ENCODE measurements at regions not wholly inside any gene's neighbourhood (a gene's known extent, or its start where the extent isn't known, plus 50 kb on each side); places are given as distances from the start of the nearest gene placed in this dataset.
A peak's percentile ranks its signal among the peaks of the same experiment; 100 is the strongest.

DNA sequence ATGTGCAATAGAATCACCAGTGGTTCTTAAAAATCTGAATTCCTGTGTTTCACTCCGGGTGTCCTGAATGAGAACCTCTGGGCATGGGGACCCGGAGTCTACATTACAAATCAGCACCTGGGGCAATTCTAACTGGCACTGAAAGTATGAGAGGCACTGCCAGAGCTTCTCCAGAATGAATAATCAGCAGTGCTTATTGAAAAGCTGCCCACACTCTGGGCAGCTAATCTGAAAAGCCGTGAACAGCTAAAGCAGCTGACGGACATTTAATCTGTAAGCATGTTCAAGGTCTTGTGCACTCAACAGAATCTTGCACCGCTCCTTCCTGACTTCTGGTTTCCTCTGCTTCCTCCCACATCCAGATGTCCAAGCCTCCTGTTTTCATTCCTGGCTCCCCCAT, 113.3 kb upstream of the KIF5B start:
- DNase-seq, result no peak

DNA sequence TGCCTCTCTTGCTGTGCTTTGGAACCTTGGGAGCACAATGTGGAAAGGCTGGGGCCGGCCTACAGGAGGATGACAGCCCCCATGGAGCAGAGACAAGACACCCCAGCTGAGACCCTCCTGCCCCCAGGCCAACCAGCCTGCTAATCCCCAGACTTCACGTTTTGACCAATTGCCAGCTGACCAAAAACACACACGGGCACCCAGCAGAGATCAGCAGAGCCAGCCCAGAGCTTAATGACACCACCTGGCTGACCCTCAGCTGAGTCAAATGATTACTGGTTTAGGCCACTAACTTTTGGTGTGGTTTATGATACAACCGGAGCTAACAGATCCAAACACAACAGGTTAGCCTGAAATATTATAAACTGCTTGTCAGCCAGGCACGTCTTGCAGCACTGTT, 111.2 kb upstream of the KIF5B start:
- DNase-seq, result no peak

DNA sequence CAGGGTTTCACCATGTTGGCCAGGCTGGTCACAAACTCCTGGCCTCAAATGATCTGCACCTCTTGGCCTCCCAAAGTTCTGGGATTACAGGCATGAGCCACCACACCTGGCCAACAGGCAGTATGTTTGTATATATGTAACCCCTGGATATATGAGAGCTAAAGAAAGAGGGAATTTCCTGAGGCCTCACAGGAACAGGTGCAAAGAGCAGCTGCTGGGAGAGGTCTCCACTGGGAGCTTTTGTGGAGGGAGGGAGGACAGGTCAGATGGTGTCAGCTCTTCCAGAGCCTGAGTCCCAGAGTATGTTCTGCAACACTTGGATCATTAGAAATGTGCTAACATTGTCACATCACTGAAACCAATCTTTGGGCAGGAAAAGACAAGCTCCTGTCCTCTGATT, 110.1 kb upstream of the KIF5B start:
- DNase-seq, result no peak

DNA sequence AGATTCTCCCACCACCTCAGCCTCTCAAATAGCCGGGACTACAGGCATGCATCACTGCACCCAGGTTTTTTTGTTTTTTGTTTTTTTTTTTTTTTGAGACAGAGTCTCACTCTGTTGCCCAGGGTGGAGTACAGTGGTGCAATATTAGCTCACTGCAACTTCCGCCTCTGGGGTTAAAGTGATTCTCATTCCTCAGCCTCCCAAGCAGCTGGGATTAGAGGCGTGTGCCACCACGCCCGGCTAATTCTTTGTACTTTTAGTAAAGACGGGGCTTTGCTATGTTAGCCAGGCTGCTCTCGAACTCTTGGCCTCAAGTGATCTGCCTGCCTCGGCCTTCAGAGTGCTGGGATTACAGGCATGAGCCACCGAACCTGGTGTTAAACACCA, 107.5 kb upstream of the KIF5B start:
- DNase-seq, result no peak

DNA sequence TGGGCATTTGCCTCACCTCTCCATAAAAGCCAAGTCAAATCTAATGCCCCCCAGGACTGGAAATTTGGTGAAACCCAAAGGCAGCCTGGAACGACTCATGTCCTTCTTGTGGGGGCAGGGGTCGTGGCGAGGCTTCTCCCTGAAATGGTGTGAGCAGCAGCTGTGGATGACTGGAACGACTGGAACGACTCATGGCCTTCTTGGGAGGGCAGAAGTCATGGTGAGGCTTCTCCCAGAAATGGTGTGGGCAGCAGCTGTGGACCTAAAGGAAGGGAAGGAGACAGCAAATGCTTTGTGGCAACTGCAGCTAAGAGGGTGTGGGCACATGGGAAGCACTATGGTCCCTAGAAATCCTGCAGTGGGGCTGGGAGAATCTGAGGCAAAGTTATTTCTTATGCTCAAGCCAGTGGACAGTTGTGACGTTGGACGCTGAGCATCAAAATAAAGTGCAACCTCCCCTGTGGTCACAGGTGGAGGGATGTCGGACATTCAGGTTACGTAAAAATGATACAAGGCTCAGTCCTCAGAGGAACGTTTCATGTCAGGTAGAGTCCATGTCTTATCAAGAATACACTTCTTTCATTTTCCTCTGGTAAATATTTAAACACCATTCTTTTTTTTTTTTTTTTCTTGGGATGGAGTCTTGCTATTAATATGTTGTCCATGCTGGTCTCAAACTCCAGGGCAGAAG, 107.0 kb upstream of the KIF5B start:
- peak; percentile 41 for DNase-seq

DNA sequence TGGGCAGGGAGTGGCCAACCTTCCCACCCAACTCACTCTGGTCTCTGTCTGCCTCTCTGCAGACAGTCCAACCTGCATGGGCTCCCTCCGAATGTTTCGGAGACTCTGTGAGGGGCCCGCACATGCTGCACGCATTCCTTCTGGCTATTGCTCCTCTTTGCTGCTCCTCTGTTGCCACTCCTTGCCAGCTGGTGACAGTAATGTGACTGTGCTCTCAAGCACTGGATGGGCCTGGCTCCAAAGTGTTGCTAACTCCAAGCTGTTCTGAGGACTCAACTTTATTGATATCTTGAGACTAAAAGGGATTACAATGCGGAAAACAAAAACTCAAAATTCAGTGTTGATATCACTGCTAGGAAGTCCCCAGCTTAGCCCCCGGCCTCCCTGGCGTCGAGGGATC, 105.4 kb upstream of the KIF5B start:
- no peak for DNase-seq

DNA sequence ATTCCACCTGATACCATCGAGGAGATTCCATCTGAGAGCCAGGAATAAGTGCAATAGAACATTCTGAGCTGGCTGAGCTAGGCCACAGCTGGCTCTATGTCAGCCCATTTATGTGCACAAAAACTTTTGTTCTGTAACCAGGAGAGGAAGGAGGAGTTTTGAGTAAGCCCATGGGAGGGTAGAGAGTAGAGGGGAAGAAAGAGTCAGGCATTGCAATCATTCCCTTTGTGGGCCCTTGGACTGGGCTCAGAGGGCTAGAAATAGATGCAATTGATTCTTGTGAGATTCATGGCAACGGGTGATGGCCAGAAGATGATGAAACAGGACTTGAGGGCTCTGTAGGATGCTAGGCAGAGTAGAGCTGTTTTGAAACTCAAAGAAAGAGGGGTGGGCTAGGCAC, 104.6 kb upstream of the KIF5B start:
- no peak for DNase-seq

DNA sequence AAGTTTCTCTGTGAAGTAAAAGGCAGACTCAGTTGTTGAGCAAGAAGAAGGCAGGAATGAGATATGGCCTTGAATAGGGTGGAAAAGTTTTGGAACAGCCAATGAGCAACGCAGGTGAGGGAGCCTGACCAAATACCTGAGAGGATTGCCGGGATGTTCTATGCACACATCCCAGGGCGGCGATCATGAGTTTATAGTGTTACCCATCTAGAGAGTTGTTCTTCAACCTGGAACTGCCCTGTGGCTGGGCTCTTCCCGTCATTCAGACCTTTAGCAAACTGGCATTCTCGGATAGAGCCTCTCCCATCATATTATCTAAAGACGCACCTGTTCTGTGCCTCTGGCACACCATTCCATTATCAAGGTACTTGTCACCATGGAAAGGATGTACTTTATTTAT, 103.0 kb upstream of the KIF5B start:
- DNase-seq, result no peak

DNA sequence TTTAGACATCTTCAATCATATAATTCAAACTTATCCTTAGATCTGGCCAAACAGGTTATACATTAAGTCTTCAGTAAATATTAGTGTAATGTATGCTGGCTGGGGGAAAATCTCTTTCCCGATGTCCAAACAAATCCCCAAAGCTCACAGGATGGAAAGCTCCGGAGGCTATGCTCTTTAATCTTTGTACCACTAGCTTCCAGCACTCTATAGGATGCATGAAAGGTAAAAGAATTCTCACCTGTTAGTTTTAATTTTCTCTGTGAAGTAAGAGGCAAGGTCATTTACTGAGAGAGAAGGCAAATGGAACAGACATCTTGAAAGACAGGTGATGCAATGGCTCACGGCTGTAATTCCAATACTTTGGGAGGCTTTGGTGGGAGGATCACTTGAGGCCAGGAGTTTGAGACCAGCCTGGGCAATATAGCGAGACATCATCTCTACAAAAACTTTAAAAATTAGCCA, 99.8 kb upstream of the KIF5B start:
- no peak for DNase-seq

DNA sequence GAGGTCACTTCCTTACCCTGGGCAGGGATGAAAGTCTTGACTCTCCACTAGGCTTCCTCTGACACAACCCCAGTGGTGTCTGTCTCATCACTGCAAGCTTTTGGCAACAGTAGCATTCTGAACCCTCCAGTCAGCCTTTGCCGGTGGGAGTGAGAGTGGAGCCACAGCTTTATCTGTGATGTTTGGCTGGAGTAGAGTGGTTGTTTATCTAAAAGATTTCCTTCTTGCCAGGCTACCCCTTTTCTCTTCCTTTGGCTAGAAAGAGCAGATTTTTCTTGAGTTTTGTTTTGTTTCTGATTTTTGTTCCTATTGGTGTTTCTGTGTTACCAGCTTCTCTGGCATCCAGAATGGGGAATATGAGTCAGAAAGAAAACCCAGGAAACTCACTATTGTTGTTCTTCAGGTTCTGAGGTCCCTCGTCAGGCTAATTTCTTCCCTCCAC, 98.9 kb upstream of the KIF5B start:
- DNase-seq, result peak; percentile 81

DNA sequence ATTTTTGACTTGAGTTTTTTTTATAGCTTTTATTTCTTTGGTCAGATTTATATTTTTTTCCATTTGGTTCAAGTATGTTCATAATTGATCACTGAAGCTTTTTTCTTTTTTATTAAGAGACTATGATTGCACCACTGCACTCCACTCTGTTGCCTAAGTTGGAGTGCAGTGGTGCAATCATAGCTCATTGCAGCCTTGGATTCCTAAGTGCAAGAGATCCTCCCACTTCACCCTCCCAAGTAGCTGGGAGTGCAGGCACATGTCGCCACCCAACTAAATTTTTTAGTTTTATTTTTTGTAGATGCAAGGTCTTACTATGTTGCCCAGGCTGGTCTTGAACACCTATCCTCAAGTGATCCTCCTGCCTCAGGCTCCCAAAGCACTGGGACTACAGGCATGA, 97.7 kb upstream of the KIF5B start:
- no peak for DNase-seq

DNA sequence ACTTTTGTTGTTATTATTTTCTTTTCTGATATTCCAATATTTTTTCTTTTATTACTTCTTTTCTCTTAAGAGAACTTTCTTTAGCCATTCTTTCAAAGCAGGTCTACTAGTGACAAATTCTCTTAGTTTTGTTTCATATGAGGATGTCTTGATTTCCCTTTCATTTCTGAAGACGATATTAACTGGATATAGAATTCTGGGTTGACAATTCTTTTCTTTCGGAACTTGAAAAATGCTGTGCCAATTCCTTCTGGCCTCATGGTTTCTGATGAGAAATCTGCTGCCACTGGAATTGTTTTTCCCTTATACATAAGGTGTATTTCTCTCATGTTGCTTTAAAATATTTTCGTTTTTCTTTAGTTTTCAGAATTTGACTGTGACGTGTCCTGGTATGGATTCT, 97.0 kb upstream of the KIF5B start:
- DNase-seq, result no peak

DNA sequence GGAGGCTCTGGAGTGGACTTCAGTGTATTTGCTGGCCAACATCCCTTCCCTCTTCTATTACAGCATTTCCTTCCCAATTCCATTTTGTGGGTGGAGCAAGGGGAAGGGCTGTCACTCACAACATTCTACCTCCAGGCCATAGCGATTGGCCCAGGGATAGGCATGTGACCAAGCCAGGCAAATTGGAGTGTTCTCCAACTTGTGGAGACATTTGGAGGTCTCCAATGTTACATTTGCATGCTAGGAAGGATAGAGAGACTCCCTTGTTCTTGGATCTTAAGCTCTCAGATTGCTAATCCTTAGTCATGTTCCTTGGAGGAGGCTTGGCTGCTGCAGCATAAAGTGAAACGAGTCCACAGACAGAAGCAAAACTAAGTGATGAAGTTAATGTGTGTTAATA, 95.6 kb upstream of the KIF5B start:
- no peak for DNase-seq

DNA sequence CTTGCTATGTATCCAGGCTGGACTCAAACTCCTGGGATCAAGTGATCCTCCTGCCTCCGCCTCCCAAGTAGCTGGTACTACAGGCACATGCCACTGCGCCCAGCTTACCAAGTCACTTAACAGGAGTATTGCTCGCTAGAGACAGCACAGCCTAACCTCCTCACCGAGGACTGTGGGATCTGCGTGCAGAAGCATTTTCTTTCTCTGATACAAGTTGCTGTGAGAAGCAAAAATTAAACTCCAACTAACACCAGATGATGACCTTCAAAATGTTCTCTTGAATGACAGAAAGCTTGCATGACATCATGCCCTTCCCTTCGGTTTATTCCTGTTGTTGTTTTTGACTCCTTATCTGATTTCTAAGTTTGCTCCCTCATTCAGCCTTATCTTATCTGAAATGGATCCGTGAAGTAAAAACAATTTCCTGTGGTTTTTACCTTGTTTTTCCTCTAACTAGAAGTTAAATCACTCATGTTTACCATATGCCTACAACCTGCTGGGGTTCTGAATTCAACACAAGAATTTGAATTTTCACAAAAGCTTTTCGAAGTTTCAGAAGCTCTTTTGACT, 94.4 kb upstream of the KIF5B start:
- no peak for DNase-seq

DNA sequence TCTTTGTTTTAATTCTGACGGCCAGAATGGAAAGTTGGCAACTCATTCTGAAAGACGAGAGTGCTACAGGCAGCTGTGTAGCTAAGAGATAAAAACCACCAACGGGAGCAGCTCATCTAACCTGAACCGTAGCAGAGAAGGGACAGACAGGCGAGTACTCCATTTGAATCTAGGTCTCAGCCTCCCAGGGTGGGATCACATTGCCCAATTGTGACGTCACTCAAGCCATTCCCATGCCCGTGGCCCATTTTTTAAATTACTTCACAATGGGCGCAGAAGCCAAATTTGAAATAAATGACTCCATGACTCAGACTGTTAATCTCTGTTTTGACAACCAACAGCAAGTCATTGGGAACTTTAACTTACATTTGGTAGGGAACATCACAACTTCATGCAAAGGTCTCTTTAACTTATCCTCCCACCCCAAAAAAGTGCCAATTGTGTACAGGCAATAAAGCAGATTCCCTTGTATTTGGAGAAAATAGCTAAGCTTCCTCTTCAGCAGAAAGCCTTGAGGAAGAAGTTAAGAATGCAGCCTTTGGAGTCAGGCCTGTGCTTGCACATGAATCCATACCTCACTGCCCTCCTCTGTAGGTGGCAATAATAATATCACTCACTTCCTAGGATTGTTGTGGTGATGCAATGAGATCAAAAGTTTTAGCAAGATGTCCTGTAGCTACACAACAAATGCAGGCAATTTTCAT, 93.2 kb upstream of the KIF5B start:
- peak; percentile 88 for DNase-seq

DNA sequence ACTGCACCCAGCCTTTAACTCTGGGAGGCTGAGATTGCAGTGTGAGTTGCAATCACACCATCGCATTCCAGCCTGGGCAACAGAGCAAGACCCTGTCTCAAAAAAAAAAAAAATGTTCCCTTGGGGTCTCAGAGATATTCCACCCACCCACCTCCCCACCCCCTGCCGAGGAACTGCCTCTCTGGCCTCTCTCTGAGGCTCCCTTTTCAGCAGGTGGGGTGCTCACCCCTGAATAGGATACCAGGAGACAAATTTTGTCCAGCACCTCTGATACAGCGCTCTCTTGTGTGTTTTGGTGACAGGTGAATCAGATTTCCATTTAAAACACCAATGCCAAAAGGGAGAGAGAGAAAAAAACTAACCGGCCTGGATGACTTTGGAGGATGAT, 92.6 kb upstream of the KIF5B start:
- no peak for DNase-seq

DNA sequence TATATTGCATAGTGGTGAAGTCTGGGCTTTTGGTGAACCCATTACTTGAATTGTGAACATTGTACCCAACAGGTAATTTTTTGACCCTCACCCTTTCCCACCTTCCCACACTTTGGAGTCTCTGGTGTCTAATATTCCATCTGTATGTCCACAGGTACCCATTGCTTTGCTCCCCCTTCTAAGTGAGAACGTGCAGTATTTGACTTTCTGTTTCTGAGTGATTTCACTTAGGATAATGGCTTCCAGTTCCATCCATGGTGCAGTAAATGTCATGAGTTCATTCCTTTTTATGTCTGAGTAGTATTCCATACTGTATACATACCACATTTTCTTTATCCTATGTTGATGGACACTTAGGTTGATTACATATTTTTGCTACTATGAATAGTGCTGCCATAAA, 91.5 kb upstream of the KIF5B start:
- no peak for DNase-seq

DNA sequence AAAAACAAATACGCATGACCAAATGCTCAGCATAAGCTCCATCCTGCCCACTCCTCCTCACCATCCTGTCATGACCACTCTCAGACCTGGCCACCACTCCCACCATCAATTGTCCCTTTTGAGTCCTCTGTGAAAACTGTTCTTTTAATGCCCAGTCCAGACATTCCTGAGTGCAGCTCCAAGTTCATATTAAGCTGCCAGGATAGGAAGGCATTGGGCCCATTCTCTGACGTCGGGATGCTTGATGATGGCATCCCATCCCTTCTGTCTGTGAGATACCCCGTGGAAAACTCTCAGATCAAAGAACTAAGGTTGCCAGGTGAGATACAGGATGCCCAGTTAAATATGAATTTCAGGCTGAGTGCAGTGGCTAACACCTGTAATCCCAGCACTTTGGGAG, 89.9 kb upstream of the KIF5B start:
- DNase-seq, result no peak

DNA sequence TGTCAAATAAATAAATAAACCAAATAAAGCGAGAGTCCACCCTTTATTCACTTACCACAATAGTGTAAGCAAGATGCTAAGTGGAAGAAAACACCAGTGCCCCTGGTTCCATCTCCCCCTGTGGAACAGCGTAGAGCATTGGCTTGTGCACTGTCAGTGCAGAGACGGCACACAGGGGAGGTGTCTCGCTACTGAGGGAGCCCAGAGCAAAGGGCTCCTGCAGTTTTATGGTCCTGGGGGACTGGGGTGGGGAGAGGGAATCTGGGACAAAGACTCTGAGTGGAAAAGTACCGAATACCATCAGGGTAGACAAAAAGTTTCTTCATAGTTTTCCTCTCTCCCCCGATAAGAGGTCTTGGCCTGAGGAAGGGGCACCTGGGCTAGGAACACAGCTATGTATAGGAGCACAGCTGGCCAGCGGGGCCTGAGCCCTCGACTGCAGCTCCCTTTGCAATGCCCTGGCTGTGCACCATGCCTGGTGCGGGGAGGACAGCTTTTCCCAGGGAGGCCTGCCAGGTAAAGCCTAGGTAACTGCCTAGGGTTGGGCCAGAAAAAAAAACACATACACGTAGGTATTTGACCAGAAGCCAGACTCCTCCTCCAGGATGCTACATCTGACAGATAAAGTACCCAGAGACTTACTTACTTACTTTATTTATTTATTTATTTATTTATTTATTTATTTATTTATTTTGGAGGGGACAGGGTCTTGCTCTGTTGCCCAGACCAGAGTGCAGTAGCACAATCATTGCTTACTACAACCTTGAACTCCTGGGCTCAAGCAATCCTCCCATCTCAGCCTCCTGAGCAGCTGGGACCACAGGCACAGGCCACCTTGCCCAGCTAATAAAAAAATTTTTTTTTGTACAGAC, 88.8 kb upstream of the KIF5B start:
- no peak for DNase-seq

DNA sequence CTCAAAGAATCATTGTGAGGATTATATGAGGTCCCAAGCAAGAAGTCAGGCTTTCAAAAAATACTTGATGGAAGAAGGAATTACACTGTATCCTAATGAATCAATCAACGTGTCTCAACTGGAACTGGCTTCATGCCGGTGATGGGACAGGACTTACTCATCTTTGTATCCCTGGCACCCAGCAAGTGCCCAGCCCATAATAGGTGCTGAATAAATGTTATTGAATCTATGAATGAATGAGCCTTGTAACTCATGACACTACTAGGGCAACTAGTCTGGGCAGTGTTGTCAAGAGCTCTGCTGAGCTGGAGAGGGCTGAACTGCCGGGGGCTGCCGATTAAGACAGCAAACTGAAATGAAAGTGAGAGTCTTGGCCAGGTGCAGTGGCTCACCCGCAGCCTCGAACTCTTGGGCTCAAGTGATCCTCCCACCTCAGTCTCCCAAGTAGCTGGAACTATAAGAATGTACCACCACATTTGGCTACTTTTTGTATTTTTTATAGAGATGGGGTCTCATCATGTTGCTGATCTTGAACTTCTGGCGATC, 87.2 kb upstream of the KIF5B start:
- DNase-seq, result no peak

DNA sequence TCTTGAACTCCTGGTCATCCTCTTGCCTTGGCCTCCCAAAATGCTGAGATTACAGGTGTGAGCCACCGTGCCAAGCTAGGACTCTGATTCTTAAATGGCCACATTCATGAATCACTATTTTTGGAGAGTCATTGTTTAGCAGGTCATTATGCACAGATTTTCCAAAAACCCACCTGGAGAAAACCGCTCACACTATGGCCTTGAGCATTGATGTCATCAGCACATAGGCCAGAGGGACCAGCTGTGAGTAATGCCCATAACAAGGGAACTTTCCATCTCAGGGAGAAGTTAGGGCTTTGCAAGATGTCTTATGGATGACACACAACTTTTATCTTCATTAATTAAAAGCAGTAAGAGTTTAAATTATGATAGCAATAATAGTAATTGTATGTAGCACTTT, 86.4 kb upstream of the KIF5B start:
- DNase-seq, result peak; percentile 39

DNA sequence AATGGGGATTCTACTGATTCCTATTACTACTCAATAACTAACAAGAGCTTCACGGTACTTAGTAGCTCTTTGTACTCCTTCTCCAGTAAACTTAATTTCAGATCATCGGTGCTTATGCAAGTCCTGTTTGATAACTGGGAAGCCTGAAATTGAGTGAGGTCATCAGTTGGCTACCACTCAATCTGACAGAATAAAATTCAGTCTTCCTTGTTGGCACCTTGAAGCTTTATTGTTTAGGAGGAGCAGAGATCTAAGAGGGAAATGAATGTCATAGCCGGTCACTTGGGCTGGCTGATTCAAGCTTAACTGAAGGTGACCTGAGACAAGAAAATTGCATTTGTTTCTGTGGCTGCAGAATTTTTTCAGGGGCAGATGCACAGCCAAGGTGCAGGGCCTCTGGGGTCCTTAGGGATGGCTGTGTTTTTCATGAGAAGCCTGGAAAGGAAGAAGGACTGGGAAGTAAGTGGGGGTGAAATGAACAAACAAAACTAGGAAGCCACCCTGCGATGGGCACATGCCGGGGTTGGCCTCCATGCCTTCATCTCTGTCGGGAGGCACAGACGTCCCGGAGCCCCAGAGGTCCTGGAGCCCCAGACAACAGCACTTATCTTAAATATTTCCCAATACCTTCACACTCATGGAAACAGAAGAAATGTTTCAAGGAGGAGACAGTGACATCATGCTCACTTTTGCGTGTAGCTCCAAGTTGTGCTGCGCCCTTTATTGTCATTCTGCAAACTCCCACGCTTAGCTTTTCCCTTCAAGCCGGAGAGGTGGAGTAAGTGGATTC, 85.0 kb upstream of the KIF5B start:
- DNase-seq, result no peak

All from fibroblast of skin of back (primary cell).